HEK293T (cell line): ENCODE measurements at regions not wholly inside any gene's neighbourhood (a gene's known extent, or its start where the extent isn't known, plus 50 kb on each side); places are given as distances from the start of the nearest gene placed in this dataset.

Experiments used
- ELF4 ChIP-seq: fragments of 450-650 bp; IDR thresholded peaks from 2 replicates; pipeline ENCODE4 v1.6.1; 2017; ENCODE audit warnings: antibody characterized with exemption
- FOXM1 ChIP-seq: fragments of 450-650 bp; IDR thresholded peaks from 2 replicates; pipeline ENCODE4 v1.6.1; 2017; ENCODE audit warnings: mild to moderate bottlenecking, borderline replicate concordance
- HDGF ChIP-seq: fragments of 450-650 bp; IDR thresholded peaks from 2 replicates; pipeline ENCODE4 v1.6.1; 2017; ENCODE audit warnings: antibody characterized with exemption, borderline replicate concordance
- NFRKB ChIP-seq: fragments of 450-650 bp; IDR thresholded peaks from 2 replicates; pipeline ENCODE4 v1.6.1; 2016; ENCODE audit warnings: mild to moderate bottlenecking, moderate library complexity
- SP1 ChIP-seq: fragments of 450-650 bp; IDR thresholded peaks from 2 replicates; pipeline ENCODE4 v1.6.1; 2017

- no peak for TF ChIP-seq SP1
- TF ChIP-seq ELF4, result no peak
- no peak for TF ChIP-seq FOXM1
- TF ChIP-seq HDGF, result no peak
- no peak for TF ChIP-seq NFRKB
Observed at GRCh38 chr13:47549219-47549752, 451.8 kb downstream of the SUCLA2 start.
